Stimulated activated CD4-positive, alpha-beta T cell treated with anti-CD3 and anti-CD28 coated beads, Interleukin-15, amount 100 ng/mL, for 48 hours (primary cell): ENCODE measurements at regions not wholly inside any gene's neighbourhood (a gene's known extent, or its start where the extent isn't known, plus 50 kb on each side); places are given as distances from the start of the nearest gene placed in this dataset.

Source experiments
- DNase-seq, 2 donors: peaks; one replicate each; pipeline ENCODE4 v3.0.0-alpha.2; 2020; ENCODE audit warnings: low read depth in 2 of 2

DNA sequence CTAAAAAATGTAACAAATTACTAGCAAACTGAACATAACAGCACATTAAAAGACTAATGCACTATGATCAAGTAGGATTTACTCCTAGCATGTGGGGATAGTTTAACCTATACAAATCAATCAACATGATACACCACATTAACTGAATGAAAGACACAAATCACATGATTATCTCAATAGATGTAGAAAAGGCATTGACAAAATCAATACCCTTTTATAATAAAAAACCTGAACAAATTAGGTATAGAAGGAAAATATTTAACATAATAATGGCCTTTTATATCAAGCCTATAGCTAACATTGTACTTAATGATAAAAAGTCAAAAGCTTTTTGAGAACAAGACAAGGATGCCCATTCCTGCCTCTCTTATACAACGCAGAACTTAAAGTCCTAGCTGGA lies 540.0 kb downstream of the RERGL start:
- no peak for DNase-seq

DNA sequence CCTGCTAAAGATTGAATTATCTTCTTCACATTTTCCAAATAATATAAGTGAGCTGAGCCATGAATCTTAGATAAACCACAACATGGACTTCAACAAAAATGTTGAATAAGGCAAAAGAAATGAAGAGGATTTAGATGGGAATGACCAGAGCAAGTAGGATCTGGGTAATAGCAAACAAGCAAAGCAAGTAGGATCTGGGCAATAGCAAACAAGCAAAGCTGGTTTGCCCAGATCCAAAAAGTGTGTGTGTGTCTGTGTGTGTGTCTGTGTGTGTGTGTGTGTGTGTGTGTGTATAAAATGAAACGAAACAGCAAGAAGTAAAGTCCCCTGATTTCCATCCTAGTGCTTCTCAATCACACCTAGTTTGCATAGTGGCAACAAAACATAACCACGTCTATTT lies 549.1 kb downstream of the RERGL start:
- DNase-seq = no peak

DNA sequence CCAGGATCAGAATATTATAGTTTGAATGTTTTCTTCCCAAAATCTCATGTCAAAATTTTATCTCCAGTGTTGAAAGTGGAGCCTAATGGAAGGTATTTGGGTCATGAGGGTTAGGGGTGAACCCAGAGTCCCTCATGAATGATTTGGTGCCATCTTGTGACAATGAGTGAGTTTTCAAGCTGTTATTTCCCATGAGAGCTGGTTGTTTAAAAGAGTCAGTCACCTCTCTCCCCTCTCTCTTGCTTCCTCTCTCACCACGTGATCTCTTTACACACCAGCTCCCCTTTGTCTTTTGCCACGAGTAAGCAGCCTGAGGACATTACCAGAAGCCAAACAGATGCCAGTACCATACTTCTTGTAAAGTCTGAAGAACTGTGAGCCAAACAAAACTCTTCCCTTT lies 561.6 kb downstream of the RERGL start:
- DNase-seq = no peak

DNA sequence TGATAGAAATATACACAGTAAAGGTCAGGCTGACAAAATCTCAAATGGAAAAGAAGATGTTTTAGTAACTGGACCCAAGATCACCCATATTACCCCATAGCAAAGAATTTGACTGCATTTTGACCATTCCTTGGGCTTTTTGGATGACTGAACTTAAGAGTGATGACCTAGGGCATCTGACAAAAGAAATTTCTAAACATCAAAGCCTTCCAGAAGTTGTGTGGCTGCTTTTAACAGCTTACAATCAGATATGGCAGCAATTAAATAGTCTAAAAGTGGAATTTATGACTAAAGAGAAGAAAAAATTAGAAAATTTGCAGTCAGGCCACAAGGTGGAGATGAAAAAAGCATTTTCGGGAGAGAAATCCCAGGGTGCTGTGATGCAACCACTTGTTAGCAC lies 563.0 kb downstream of the RERGL start:
- DNase-seq = no peak

DNA sequence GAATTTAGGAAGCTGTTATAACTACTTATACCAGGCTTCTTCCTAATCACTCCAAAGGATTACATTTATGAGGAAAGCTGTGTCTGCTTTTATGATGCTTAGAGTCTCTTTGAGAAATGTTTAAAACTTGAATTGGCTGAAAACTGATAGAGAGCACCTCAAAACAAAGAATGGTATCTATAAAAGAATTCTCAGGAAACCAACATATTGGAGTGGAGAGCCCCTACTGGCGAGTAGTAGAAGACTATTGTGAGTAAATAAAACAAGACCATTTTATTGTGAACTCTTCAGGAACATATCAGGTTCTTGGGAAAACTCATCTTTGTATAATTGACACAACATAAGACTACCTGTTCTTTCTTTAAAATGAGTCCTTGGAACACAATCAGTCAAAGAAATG lies 578.6 kb downstream of the RERGL start:
- no peak for DNase-seq

DNA sequence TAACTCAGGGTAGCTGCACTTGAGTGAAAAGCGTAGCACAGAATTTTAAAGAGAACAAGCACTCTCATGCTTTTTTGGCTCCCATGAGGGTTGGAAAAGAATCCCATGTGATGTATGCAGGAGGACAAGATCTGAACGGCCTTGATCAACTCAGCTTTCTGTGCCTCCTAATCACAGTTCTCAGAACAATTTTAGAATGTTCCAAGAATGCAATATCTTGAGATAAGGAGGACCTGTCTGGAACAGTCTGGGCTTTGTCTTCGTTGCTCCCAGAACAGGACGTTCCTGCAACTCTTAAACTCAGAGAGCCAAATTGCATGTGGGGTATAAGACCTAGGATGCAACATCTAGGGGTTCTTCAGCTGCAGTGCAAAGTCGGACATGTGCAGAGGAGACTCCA lies 582.7 kb downstream of the RERGL start:
- DNase-seq = no peak

DNA sequence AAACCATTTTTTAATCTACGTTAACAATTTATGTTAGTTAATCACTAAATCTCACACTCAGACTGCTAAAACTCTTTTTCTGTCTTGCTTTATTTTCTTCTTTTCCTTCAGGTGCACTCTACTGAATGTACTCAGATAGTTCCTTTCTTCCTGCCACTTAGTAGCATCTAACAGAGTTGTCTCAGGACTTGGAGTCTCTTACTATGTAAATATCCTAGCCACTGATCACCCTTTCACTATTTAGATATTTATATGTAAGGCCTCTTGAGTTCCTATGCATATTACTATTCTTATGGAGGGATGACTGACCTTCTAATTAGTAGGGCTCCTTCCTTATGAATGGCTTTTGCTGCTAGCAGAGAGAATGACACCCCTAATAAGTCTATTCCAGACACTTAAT lies 586.3 kb downstream of the RERGL start:
- no peak for DNase-seq

DNA sequence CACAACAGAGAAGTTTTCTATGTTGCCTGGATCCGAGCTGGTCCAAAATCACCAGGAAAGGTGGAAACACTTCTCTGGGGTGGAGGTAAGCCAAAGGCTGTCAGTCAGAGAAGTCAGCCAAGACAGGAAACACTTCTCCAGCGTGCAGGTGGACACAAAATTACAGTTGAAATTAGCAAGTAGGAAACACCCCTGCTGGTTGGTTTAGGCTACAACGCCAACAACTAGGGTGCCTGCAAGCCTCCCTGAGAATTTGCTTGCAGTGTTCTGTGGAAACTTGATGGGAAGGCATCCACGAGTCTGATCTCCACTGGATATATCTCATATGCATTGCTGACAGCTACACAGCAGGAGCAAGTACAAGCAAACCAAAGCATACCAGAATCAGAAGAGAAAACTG lies 600.5 kb downstream of the RERGL start:
- no peak for DNase-seq

DNA sequence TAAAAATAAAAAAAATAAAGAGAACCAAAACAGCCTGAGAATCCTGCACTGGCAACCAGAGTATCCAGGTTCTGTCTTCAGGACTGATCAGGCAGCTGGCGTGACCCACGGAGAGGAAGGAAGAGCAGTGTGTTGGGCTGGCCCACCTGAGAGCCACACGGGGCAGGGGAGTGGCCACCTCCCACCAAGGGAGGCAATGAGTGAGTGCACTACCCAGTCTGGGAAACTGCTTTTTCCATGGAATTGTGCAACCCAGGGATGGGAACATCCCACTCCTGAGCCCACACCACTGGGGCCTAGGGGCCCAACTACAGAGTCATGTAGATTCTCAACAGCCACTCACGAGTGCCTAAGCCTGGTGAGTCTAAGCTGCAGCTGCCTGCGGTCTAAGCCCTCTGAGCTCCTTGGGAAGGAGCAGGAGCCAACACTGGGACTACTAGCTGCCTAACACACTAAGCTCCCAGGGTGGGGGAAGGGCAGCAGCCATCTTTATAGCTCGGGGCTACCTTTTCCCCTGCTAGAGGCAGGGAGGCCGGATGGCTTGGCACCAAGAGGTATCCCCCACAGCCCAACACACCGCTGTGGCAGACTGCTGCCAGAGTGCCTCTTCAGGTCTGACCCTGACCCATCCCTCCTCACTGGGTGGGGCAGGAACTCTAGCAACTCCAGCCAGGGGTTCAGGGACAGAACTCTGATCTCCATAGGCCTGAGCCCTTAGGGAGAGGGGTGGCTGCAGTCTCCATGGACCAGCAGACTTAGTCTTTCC lies 610.9 kb downstream of the RERGL start:
- DNase-seq = no peak

DNA sequence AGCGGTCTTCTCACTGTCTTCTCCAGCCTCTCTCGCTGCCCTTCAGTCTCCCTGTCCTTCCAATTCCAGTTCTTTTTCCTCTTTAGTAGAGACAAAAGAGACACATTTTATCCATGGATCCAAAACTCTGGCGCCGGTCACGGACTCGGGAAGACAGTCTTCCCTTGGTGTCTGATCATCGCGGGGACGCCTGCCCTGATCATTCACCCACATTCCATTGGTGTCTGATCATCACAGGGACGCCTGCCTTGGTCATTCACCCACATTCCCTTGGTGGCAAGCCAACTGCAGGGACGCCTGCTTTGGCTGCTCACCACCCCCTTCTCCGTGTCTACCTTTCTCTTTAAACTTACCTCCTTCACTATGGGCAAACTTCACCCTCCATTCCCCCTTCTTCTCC lies 619.5 kb downstream of the RERGL start:
- no peak for DNase-seq

DNA sequence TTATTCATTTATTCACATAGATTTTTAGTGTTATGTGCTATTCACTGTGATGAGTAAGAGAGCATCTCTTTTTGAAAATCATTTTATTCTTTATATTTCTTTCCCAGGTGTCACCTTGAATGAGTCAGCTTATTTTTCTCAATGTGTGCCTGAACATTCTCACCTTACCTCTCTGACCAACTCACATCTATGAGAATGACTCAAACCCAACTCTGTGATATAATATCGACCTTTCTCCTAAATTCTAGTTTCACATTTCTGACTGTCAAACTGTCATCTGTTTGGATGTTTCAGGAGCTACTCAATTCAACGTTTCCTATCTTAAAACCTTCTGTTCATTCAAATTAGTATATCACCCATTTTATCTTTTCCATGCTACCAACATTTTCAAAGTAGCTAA lies 630.8 kb downstream of the RERGL start:
- no peak for DNase-seq

DNA sequence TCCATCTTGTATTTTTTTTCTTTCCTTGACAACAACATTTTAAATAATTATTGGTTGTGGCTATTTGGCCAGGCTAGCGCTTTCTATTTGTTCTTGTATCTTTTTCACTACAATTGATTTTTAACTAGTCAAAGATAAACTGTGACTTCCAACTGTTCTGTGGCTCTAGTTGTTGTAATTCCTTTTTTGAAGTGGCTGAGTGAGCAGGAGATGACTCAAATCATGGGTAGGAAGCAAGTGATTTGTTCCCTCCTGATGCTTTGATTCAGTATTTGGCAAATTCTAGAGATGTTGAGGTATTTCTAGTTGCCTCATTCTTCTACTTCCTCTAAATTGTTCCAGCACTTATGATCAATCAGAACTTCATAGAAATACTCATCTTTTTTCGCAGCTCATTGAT lies 633.5 kb downstream of the RERGL start:
- no peak for DNase-seq

DNA sequence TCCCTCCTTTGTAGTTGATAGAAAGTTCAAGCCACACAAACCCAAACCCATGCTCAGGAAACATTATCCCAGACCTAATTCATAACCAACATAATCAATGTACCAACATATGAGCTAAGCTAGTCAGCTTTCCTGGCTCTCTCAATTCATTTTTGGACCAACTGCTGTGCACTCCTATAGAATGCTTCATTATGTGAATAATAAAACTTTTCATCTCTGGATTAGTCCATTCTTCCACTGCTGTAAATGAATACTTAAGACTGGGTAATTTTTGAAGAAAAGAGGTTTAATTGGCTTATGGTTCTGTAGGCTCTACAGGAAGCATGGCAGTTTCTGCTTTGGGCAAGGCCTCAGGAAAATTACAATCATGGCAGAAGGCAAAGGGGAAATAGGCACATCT lies 651.9 kb downstream of the RERGL start:
- no peak for DNase-seq

DNA sequence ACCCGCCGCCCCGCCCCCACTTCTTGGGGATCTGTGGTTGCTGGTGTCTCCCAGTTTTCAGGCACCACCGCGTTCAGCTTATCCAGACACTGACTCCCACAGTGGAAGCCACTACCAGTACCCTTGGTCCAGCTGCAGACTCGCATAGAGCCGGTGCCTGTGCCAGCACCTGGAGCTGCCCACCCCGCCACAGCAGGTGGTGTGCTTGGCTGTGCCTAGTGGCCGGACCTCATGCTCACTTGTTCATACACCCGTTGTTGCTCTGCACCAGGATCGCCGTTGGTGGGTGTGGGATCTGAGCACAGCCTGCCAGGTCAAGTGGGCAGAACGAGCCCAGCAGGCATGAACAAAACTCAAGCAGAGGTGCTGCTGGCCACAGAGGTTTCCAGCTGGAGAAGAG lies 673.2 kb downstream of the RERGL start:
- no peak for DNase-seq

DNA sequence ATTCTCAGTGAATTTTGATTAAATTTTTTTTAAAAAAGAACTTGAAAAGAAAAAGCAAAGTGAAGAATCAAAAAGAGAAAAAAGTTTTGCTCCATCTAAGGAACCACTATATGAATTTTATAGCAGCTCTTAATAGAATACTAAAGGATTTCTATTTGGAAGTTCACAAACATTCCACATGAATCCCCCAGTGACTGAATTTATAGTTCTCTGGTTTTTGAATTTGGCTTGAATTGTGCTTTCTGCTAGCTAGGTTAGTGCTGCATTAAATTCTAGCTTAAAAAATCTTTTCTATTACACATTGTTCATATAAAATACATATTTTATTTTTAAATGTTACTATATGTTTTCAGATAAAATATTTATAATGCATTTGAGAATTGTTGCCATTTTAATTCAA lies 675.4 kb downstream of the RERGL start:
- DNase-seq = no peak

DNA sequence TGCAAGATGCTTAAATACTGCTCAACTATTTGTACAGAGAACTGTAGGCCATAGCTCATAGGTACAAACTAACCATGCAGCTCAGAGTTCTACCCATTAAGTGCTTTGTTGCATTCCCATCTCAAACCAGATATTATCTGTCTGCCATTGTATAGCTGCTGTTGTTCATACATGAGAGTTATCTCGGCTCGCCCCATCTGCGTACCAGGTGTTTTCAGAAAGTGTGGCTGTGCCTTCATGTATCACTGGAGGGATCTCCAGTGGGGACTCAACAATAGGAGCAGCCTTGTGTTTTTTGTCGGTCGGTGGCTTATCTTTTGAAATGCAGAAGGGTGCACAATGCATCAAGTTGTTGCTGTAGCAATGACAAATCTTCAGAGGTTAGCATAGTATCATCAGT lies 678.3 kb downstream of the RERGL start:
- no peak for DNase-seq

DNA sequence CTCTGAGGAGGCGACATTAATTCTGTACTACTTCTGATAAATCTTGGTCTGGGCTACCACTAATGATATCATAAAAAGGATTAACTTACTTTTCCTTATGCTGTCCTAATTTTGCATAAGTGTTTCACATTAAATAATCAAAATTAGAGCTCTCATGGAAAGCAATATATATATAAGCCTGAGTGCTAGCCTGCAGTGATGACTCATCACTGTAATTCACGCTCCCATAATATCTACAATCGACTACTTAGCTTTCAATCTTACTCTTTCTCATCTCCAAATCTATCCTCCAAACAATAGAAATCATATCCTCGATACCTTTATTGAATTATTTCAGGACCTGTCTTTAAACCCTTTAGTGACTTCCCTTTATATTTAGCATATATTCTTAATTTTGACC lies 701.3 kb downstream of the RERGL start:
- DNase-seq = no peak

DNA sequence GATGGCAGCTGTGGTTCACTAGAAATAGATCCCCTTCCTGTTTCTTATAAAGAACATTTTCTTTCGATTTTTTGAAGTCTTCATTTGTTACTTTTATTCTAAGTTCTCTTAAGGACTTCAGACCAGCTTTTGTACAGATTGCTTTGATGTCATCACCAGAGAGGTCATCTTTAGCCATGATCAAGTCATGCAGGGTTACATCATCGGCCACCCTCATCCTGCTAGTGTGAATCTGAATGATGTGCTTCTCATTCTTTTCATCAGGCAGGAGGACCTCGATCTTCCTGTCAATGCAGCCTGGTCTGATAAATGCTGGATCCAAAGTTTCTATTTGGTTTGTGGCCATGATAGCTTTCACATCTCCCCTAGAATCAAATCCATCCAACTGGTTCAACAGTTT lies 706.7 kb downstream of the RERGL start:
- DNase-seq = no peak

DNA sequence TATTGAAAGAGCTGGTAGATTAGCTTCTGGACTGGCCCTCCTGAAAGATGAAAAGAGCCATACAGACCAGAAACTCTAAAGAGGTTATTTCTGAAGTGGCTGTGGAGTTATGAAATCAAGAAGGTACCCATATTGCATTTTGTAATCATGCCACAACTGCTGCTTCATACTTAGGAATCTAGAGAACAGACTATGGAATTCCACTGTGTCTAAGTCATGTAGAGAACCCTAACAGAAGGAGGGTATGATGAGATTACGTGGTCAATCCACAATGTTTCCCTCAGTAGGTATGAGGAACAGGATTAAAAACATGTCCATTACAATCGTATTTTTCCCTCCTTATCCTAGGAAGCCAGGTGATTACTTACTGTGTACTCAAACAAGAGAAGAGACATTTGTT lies 708.8 kb downstream of the RERGL start:
- DNase-seq = no peak

DNA sequence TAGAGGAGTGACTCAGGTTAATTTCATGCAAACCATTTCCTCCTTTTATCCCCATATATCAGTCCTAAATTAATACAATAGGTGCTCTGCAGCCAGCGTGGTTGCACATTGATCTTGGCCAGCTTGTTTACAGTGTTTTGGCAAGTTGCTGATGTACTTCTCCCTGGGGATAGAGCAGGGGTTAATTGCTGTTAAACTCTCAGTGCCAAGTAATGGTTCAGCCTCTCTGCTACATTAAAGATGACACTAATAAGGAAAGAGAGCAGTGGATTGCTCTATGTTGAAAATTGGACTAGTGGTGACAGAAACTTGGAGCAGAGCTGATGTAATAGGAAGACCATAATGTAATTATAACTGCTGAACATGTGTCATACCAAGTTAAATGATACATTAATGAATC lies 717.5 kb downstream of the RERGL start:
- no peak for DNase-seq

DNA sequence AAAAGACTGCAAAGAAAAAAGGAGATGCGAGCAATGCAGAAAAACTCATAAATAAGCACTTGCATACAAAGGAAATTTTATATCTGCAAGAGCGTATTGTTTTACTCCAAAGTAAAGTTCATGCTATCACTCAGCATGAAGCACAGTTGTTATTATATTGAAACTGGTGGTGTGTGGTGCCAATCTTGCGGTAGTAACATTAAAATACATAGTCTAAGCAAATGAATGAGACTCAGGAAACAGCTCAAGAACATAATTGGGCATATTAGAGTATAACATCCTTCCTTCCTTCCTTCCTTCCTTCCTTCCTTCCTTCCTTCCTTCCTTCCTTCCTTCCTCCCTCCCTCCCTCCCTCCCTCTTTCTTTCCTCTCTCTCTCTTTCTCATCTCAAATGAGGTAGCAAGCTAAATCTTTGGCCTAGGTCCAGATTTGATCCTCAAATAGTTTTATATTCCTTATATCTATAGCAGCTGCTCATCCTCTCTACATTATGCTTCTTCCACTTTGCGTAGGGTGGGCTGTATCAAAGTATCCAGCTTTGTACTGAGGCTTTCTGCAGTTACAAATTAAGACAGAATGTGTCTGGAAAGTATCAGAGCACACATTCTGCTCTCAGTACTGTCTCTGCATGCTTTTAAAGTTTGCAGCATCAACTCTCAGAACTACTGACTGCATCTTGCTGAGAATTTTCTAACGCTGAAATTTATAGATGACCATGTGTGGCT lies 718.3 kb downstream of the RERGL start:
- DNase-seq = no peak

DNA sequence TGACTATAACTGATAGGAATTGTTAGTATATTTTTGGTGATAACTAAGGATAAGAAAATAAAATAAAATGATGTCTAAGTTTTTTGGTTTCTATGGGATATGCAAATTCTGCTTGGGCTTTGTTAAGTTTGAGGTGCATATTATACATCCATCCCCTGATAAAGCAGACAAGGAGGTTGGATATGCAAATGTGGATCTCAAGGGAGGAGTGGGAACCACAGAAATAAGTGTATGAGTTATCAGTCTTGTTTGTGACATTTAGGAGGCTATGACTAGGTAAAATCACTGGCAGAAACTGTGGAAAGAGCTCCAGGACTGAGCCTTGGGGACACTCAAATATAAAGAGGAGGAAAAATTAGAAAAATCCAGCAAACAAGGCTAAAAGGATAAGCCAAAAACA lies 719.4 kb downstream of the RERGL start:
- no peak for DNase-seq

DNA sequence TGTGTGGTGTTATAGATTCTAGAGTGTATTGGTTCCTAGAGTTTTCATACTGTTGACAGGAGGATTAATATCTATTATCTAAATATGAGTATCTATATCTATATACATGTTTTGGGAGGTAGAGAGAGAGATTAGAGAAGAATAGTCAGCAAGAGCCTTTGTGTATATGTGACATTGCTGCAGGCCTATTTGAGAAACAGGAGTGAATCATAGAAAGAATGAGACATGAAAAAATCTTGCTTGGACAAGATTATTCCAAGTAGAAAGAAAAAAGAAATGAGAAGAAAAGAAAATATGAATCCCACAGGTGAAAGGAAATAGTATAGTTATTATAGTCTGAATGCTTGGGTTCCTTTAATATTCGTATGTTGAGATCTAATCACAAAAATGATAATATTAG lies 720.4 kb downstream of the RERGL start:
- no peak for DNase-seq

DNA sequence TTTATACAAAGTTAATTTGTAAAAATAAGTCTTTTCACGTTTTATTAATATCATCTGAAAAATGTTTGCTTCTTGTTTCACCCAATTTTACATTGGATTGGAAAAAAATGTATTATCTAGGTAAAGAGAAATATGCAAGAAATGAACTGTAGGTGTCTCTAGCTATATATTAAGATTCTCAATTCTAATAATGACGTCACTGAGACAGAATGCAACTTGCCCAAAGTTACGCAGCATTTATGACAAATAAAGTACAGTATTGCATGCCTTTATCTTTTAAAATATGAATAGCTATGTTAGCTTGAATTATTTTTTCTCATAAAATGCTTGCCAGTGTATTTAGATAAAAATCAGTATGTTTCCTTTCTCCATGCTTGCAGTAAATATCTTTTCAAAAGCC lies 728.8 kb downstream of the RERGL start:
- DNase-seq = no peak
